Body of pancreas (tissue), 4 donors: ENCODE measurements at regions not wholly inside any gene's neighbourhood (a gene's known extent, or its start where the extent isn't known, plus 50 kb on each side); places are given as distances from the start of the nearest gene placed in this dataset.

Experiments used
- POLR2A ChIP-seq, 3 donors: fragments of 450-650 bp; IDR thresholded peaks; one replicate each; pipeline ENCODE4 v1.6.1; 2016; ENCODE audit warnings: antibody characterized with exemption in 3 of 3, mild to moderate bottlenecking in 2 of 3
- TF ChIP-seq, protein P1 (sequence below), 7 experiments: fragments of 450-650 bp in 4 of 7; fragments of 200-600 bp in 3 of 7; sonication (generic) in 3 of 7; IDR thresholded peaks; one replicate each; pipeline ENCODE4 v1.5.1; 2016 to 2019; ENCODE audit warnings: antibody characterized with exemption in 7 of 7

DNA sequence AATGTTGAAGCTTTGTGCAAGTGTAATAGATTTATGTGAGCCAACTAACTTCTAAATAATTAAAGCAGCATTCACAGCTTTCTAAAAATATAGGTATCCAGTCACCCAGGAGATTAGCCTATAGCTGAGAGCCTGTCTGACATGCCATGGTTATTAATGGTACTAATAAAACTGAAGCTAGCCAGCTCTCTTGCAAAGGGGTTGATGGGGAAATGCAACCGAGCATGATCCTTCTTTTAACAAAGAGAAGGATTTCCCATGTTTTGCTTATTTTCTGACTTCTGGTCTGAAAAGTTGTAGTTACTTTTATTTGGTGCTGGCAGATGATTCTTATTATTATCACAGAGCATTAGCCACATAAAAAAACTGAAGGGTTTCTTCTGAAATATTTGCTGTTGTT is 488.7 kb upstream of the CYLC2 start:
- TF ChIP-seq POLR2A (IDR thresholded peaks at IDR 0.05), result no peak
- TF ChIP-seq, protein P1, sequence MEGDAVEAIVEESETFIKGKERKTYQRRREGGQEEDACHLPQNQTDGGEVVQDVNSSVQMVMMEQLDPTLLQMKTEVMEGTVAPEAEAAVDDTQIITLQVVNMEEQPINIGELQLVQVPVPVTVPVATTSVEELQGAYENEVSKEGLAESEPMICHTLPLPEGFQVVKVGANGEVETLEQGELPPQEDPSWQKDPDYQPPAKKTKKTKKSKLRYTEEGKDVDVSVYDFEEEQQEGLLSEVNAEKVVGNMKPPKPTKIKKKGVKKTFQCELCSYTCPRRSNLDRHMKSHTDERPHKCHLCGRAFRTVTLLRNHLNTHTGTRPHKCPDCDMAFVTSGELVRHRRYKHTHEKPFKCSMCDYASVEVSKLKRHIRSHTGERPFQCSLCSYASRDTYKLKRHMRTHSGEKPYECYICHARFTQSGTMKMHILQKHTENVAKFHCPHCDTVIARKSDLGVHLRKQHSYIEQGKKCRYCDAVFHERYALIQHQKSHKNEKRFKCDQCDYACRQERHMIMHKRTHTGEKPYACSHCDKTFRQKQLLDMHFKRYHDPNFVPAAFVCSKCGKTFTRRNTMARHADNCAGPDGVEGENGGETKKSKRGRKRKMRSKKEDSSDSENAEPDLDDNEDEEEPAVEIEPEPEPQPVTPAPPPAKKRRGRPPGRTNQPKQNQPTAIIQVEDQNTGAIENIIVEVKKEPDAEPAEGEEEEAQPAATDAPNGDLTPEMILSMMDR (IDR thresholded peaks at IDR 0.05), result no peak
